GM19397 (cell line): ENCODE measurements at regions not wholly inside any gene's neighbourhood (a gene's known extent, or its start where the extent isn't known, plus 50 kb on each side); places are given as distances from the start of the nearest gene placed in this dataset.

Experiments used
- ATAC-seq: cut with Tn5 transposase; IDR thresholded peaks from one replicate; pipeline ENCODE4 v1.9.1; 2021; ENCODE audit warnings: mild to moderate bottlenecking, moderate library complexity; ENCODE audit not compliant: unreplicated experiment

- ATAC-seq = no peak
These were observed 205.9 kb upstream of the RGMA start for GRCh38 chr15:93294896-93295295.

- ATAC-seq = no peak
These were observed 205.1 kb upstream of the RGMA start for GRCh38 chr15:93294066-93294465.

- no peak for ATAC-seq
These were observed 202.4 kb upstream of the RGMA start for GRCh38 chr15:93291380-93291779.

- ATAC-seq = no peak
These were observed 201.6 kb upstream of the RGMA start for GRCh38 chr15:93290618-93290946.

GRCh38 chr15:93289941-93290617 lies 201.1 kb upstream of the RGMA start:
- no peak for ATAC-seq

- ATAC-seq = no peak
These were observed 199.8 kb upstream of the RGMA start for GRCh38 chr15:93288728-93289294.

- ATAC-seq = no peak
These were observed 197.4 kb upstream of the RGMA start for GRCh38 chr15:93286446-93286845.

- ATAC-seq = no peak
These were observed 194.8 kb upstream of the RGMA start for GRCh38 chr15:93283854-93284253.

- no peak for ATAC-seq
These were observed 193.8 kb upstream of the RGMA start for GRCh38 chr15:93282808-93283207.

GRCh38 chr15:93278783-93279182 lies 189.8 kb upstream of the RGMA start:
- ATAC-seq = no peak

- no peak for ATAC-seq
These were observed 189.0 kb upstream of the RGMA start for GRCh38 chr15:93278006-93278405.

GRCh38 chr15:93274257-93274656 lies 185.2 kb upstream of the RGMA start:
- ATAC-seq = no peak

- no peak for ATAC-seq
These were observed 182.9 kb upstream of the RGMA start for GRCh38 chr15:93271871-93272270.

GRCh38 chr15:93270937-93271467 lies 182.0 kb upstream of the RGMA start:
- no peak for ATAC-seq

- ATAC-seq = no peak
These were observed 179.1 kb upstream of the RGMA start for GRCh38 chr15:93268066-93268465.

GRCh38 chr15:93266291-93266690 lies 177.3 kb upstream of the RGMA start:
- ATAC-seq = no peak

- no peak for ATAC-seq
These were observed 176.1 kb upstream of the RGMA start for GRCh38 chr15:93265111-93265556.

GRCh38 chr15:93261845-93262244 lies 172.8 kb upstream of the RGMA start:
- no peak for ATAC-seq

- no peak for ATAC-seq
These were observed 168.9 kb upstream of the RGMA start for GRCh38 chr15:93257920-93258319.

GRCh38 chr15:93253681-93254080 lies 164.7 kb upstream of the RGMA start:
- no peak for ATAC-seq

- ATAC-seq = no peak
These were observed 163.8 kb upstream of the RGMA start for GRCh38 chr15:93252780-93253179.

- ATAC-seq = no peak
These were observed 161.9 kb upstream of the RGMA start for GRCh38 chr15:93250950-93251349.

- no peak for ATAC-seq
These were observed 161.2 kb upstream of the RGMA start for GRCh38 chr15:93250209-93250608.
